ENCODE measurements at regions not wholly inside any gene's neighbourhood (a gene's known extent, or its start where the extent isn't known, plus 50 kb on each side); places are given as distances from the start of the nearest gene placed in this dataset. TPM values are rescaled to one million over a fixed set of nuclear protein-coding genes. Genes with fewer than 3 reads are reported as not detected.

DNA sequence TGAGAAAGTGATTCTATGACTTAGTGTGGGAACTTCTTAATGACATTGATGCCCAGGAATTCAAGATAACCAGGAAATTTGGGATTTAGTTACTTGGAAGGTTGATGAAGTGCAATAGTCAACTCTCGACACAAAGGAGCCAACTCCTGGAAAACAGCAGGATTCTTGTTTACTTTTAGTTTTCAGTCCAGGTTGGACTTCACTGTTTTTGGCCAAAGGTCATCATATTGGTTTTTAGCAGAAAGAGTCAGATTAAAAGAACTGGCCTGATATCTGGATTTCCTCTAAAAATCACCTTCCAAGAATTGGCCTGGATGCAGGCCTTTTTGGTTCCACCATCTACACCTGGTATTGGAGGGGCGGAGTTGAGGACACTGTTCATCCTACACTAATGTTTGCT, 60.1 kb upstream of the SALL1 start:
- Histone ChIP-seq H3K36me3 (replicated peaks in 1 of 2; ENCODE audit: insufficient read depth in 1 of 2, low read depth in 2 of 2) (no peaks in the 10 kb centered on the region), H3K27me3 (no peaks in the 10 kb centered on the region), H3K9me3 (no peaks in the 10 kb centered on the region), H3K4me3 (no peak overlapping the region), H3K4me1 (no peaks in the 10 kb centered on the region), H3K27ac (no peak overlapping the region)
- WGBS, 2 donors, result 71 to 76% methylated on average over 2 of the region's 2 CpGs
- ATAC-seq, result no peak
- TF ChIP-seq, protein P1, sequence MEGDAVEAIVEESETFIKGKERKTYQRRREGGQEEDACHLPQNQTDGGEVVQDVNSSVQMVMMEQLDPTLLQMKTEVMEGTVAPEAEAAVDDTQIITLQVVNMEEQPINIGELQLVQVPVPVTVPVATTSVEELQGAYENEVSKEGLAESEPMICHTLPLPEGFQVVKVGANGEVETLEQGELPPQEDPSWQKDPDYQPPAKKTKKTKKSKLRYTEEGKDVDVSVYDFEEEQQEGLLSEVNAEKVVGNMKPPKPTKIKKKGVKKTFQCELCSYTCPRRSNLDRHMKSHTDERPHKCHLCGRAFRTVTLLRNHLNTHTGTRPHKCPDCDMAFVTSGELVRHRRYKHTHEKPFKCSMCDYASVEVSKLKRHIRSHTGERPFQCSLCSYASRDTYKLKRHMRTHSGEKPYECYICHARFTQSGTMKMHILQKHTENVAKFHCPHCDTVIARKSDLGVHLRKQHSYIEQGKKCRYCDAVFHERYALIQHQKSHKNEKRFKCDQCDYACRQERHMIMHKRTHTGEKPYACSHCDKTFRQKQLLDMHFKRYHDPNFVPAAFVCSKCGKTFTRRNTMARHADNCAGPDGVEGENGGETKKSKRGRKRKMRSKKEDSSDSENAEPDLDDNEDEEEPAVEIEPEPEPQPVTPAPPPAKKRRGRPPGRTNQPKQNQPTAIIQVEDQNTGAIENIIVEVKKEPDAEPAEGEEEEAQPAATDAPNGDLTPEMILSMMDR (IDR thresholded peaks at IDR 0.05), result no peak
- no peak for TF ChIP-seq POLR2A (IDR thresholded peaks at IDR 0.05)
- intact Hi-C loops (cut with DNase I), result no loop called here
- no peak for DNase-seq

DNA sequence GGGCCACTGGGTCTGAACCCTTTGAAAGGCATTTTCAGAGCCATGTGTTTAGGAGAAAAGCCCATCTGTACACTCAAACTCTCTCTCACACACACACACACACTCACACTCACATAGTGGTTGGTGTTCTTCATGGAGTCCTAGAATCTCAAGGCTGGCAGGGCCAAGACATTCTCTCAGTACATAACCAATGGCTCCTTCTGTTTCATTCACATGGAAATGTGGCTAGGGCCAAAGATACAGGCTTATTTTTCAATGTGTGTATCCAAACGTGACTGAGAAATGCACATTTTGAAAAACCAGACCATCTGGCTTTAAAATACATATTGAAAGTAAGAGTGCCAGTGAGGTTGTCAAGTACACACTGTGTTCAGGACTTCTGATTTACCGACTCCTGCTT, 59.0 kb upstream of the SALL1 start:
- WGBS, 2 donors, result 28 to 68% methylated on average over 2 of the region's 2 CpGs
- intact Hi-C loops (cut with DNase I), result no loop called here
- Histone ChIP-seq H3K4me3 (no peak overlapping the region), H3K27me3 (no peaks in the 10 kb centered on the region), H3K4me1 (no peaks in the 10 kb centered on the region), H3K27ac (no peak overlapping the region), H3K36me3 (replicated peaks in 1 of 2; ENCODE audit: insufficient read depth in 1 of 2, low read depth in 2 of 2) (no peaks in the 10 kb centered on the region), H3K9me3 (no peaks in the 10 kb centered on the region)
- no peak for ATAC-seq
- DNase-seq, result no peak
- TF ChIP-seq, protein P1 (IDR thresholded peaks at IDR 0.05), result no peak
- no peak for TF ChIP-seq POLR2A (IDR thresholded peaks at IDR 0.05)

DNA sequence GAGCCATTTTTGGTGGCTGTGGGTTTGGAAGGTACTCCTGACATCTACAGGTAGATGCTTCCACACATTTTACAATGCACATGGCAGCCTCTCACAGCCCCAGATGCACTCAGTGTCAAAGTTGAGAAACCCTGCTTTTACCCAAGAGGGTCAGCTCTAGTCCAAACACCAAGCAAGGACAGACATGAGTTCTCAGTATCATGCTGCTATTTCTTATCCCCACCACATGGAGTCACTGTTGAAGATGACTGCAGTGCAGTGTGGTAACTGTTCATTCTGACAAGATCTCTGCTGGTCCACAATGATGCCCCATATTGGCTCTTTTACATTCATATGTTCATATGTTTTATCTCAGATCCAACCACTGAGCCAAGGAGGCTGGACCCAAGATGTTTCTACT, 50.5 kb upstream of the SALL1 start:
- Histone ChIP-seq H3K4me1 (no peaks in the 10 kb centered on the region), H3K27me3 (no peaks in the 10 kb centered on the region), H3K27ac (no peak overlapping the region), H3K9me3 (peaks cover 0 to 10% (median 0%) of the 10 kb centered on the region in 3 donors), H3K4me3 (no peak overlapping the region), H3K36me3 (replicated peaks in 1 of 2; ENCODE audit: insufficient read depth in 1 of 2, low read depth in 2 of 2) (no peaks in the 10 kb centered on the region)
- intact Hi-C loops (cut with DNase I), result no loop called here
- ATAC-seq (no peak), DNase-seq (no peak)
- TF ChIP-seq POLR2A (IDR thresholded peaks at IDR 0.05), result no peak
- TF ChIP-seq, protein P1 (IDR thresholded peaks at IDR 0.05), result no peak

Small RNA genes lying in the stretch of these regions (small RNA-seq; reads per million reads assigned to genes)
- gene AC137527.1, result not detected
